ENCODE measurements at regions not wholly inside any gene's neighbourhood (a gene's known extent, or its start where the extent isn't known, plus 50 kb on each side); places are given as distances from the start of the nearest gene placed in this dataset.

- no peaks in the 10 kb centered on the region for H3K36me3 ChIP-seq
- Mint-ChIP-seq H3K27me3 (ENCODE audit: insufficient read depth, low read depth) (no peaks in the 10 kb centered on the region), H3K27ac (no peak overlapping the region), H3K4me1 (no peaks in the 10 kb centered on the region), H3K4me3 (no peak overlapping the region), H3K9me3 (no peaks in the 10 kb centered on the region), H3K36me3 (no peaks in the 10 kb centered on the region)
- no peak for DNase-seq (ENCODE audit: low spot score)
- H3K4me1 ChIP-seq: no peaks in the 10 kb centered on the region
- H3K4me3 ChIP-seq: no peak overlapping the region
- TF ChIP-seq EZH2phosphoT487 (IDR thresholded peaks at IDR 0.05): no peak
- TF ChIP-seq EZH2 (IDR thresholded peaks at IDR 0.05): no peak
- no peak overlapping the region for H3K9ac ChIP-seq
- no peak overlapping the region for H2AFZ ChIP-seq (replicated peaks)
- H4K20me1 ChIP-seq (ENCODE audit: low read depth): no peaks in the 10 kb centered on the region
- H3F3A ChIP-seq (ENCODE audit: low read depth): no peaks in the 10 kb centered on the region
- H3K4me2 ChIP-seq: no peak overlapping the region
- H3K27ac ChIP-seq: no peak overlapping the region
- H3K79me2 ChIP-seq (ENCODE audit: low read depth): no peaks in the 10 kb centered on the region
- no peaks in the 10 kb centered on the region for H3K27me3 ChIP-seq
- H3K9me3 ChIP-seq (ENCODE audit: low read depth): no peaks in the 10 kb centered on the region
Observed at GRCh38 chr1:76715474-76715873, 151.8 kb upstream of the ST6GALNAC5 start.

- Histone ChIP-seq H3K4me3 (no peak overlapping the region), H3F3A (ENCODE audit: low read depth) (no peaks in the 10 kb centered on the region), H3K79me2 (ENCODE audit: low read depth) (no peaks in the 10 kb centered on the region), H3K4me2 (no peak overlapping the region), H3K27ac (no peak overlapping the region), H3K36me3 (no peaks in the 10 kb centered on the region), H3K9me3 (ENCODE audit: low read depth) (no peaks in the 10 kb centered on the region), H3K4me1 (no peaks in the 10 kb centered on the region), H3K27me3 (no peaks in the 10 kb centered on the region), H2AFZ (replicated peaks) (no peak overlapping the region), H3K9ac (no peak overlapping the region), H4K20me1 (ENCODE audit: low read depth) (no peaks in the 10 kb centered on the region)
- Mint-ChIP-seq H3K4me1 (peaks cover 10% of the 10 kb centered on the region), H3K27me3 (ENCODE audit: insufficient read depth, low read depth) (no peaks in the 10 kb centered on the region), H3K36me3 (no peaks in the 10 kb centered on the region), H3K27ac (no peak overlapping the region), H3K9me3 (no peaks in the 10 kb centered on the region), H3K4me3 (no peak overlapping the region)
- TF ChIP-seq EZH2 (IDR thresholded peaks at IDR 0.05) (no peak), EZH2phosphoT487 (IDR thresholded peaks at IDR 0.05) (no peak)
- TF ChIP-seq, protein P1, sequence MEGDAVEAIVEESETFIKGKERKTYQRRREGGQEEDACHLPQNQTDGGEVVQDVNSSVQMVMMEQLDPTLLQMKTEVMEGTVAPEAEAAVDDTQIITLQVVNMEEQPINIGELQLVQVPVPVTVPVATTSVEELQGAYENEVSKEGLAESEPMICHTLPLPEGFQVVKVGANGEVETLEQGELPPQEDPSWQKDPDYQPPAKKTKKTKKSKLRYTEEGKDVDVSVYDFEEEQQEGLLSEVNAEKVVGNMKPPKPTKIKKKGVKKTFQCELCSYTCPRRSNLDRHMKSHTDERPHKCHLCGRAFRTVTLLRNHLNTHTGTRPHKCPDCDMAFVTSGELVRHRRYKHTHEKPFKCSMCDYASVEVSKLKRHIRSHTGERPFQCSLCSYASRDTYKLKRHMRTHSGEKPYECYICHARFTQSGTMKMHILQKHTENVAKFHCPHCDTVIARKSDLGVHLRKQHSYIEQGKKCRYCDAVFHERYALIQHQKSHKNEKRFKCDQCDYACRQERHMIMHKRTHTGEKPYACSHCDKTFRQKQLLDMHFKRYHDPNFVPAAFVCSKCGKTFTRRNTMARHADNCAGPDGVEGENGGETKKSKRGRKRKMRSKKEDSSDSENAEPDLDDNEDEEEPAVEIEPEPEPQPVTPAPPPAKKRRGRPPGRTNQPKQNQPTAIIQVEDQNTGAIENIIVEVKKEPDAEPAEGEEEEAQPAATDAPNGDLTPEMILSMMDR (IDR thresholded peaks at IDR 0.05): no peak
- peak; percentile 8 for DNase-seq (ENCODE audit: low spot score)
Observed at GRCh38 chr1:76723949-76724348, 143.3 kb upstream of the ST6GALNAC5 start.

DNA sequence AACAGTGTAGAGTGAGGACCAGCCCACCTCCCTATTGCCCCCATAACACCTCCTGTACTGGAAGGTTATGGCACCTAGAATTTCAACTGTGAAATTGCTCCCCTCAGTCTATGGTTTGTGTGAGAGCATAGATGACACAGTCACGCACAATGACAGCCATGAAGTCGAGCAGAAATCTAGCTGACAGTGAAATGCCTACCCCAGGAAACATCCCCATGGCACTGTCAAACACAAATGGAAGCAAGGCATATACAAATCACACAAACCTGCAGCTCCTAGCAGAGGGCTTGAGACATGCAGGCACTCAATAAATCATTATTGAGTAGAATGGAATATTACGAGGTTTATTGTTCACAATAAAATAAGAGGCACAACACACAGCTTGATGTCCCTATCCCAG is 142.5 kb upstream of the ST6GALNAC5 start:
- H3K79me2 ChIP-seq (ENCODE audit: low read depth): no peaks in the 10 kb centered on the region
- Mint-ChIP-seq H3K36me3 (no peaks in the 10 kb centered on the region), H3K9me3 (no peaks in the 10 kb centered on the region), H3K4me3 (no peak overlapping the region), H3K4me1 (peaks cover 10% of the 10 kb centered on the region), H3K27me3 (ENCODE audit: insufficient read depth, low read depth) (no peaks in the 10 kb centered on the region), H3K27ac (no peak overlapping the region)
- no peaks in the 10 kb centered on the region for H3K9me3 ChIP-seq (ENCODE audit: low read depth)
- no peaks in the 10 kb centered on the region for H3F3A ChIP-seq (ENCODE audit: low read depth)
- H3K27ac ChIP-seq: no peak overlapping the region
- H3K27me3 ChIP-seq: no peaks in the 10 kb centered on the region
- H3K9ac ChIP-seq: no peak overlapping the region
- H3K4me2 ChIP-seq: no peak overlapping the region
- no peaks in the 10 kb centered on the region for H4K20me1 ChIP-seq (ENCODE audit: low read depth)
- H2AFZ ChIP-seq (replicated peaks): no peak overlapping the region
- no peaks in the 10 kb centered on the region for H3K4me1 ChIP-seq
- no peaks in the 10 kb centered on the region for H3K36me3 ChIP-seq
- no peak overlapping the region for H3K4me3 ChIP-seq
- TF ChIP-seq EZH2 (IDR thresholded peaks at IDR 0.05): no peak
- TF ChIP-seq, protein P1 (IDR thresholded peaks at IDR 0.05): no peak
- TF ChIP-seq EZH2phosphoT487 (IDR thresholded peaks at IDR 0.05): no peak
- DNase-seq (ENCODE audit: low spot score): no peak

DNA sequence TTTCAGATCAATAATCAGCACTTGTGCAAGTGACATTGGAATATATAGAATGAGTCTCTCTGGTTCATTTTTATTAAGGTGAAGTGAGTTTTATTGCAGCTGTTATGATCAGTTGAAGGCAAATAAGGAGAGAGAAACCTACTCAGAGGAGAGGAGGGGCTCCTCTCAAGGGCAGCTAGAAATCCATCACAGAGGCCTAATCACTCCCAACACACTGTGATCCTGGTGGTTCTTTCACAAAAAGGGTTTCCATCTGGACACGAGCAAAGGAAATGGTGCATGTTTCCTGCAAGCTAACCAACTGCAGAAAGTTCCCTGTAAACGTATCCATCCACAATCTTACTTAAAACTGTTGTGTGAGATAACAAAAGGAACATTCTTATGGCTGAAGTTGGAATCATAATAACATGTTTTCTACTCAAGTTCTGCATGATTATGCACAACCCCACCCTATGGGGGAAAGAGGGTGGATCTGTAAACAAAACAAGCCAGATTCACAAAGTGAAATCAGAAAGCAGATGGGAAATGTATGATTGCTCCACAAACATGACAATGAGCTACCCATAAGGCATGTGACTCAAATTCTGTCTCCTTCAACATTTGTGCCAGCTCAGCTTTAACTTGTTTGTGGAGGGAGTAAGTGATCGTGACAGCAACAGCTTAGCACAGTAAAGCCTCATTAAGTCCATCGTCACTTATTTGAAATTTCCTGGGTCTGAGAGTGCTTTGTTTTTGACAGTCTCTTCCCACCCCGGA is 141.2 kb upstream of the ST6GALNAC5 start:
- no peak overlapping the region for H3K9ac ChIP-seq
- no peak for TF ChIP-seq EZH2phosphoT487 (IDR thresholded peaks at IDR 0.05)
- H3K27me3 ChIP-seq: no peaks in the 10 kb centered on the region
- H3F3A ChIP-seq (ENCODE audit: low read depth): no peaks in the 10 kb centered on the region
- no peaks in the 10 kb centered on the region for H3K27me3 Mint-ChIP-seq (ENCODE audit: insufficient read depth, low read depth)
- no peak for DNase-seq (ENCODE audit: low spot score)
- H3K4me3 ChIP-seq: no peak overlapping the region
- H4K20me1 ChIP-seq (ENCODE audit: low read depth): no peaks in the 10 kb centered on the region
- H3K4me1 ChIP-seq: no peaks in the 10 kb centered on the region
- no peaks in the 10 kb centered on the region for H3K9me3 ChIP-seq (ENCODE audit: low read depth)
- no peak overlapping the region for H3K27ac ChIP-seq
- no peaks in the 10 kb centered on the region for H3K9me3 Mint-ChIP-seq
- H3K4me2 ChIP-seq: no peak overlapping the region
- no peak overlapping the region for H3K4me3 Mint-ChIP-seq
- peak overlapping the region; percentile 20 for H2AFZ ChIP-seq (replicated peaks)
- H3K79me2 ChIP-seq (ENCODE audit: low read depth): no peaks in the 10 kb centered on the region
- H3K27ac Mint-ChIP-seq: no peak overlapping the region
- H3K36me3 Mint-ChIP-seq: no peaks in the 10 kb centered on the region
- peaks cover 10% of the 10 kb centered on the region for H3K4me1 Mint-ChIP-seq
- H3K36me3 ChIP-seq: no peaks in the 10 kb centered on the region
